CD4-positive, alpha-beta T cell (primary cell): ENCODE measurements at regions not wholly inside any gene's neighbourhood (a gene's known extent, or its start where the extent isn't known, plus 50 kb on each side); places are given as distances from the start of the nearest gene placed in this dataset.

ENCODE experiments used
- ATAC-seq: fragments of 200-7000 bp; cut with Tn5 transposase; one replicate; pipeline ENCODE4 v1.10.0; 2022; ENCODE audit warnings: mild to moderate bottlenecking; ENCODE audit not compliant: poor library complexity
- CTCF ChIA-PET: fragments of 350-600 bp; sonication (Branson Sonifier 250); formaldehyde crosslinking; loops from one replicate; lab custom pipeline; 2021; ENCODE audit warnings: antibody characterized with exemption, inconsistent platforms; lab: Charles Lee
- POLR2A ChIA-PET: fragments of 350-600 bp; sonication (Branson Sonifier 250); formaldehyde crosslinking; loops from one replicate; lab custom pipeline; 2021; ENCODE audit warnings: antibody characterized with exemption, inconsistent platforms; lab: Charles Lee
- DNase-seq, 14 experiments: peaks; one replicate each; pipeline ENCODE4 v3.0.0-alpha.2; 2013 to 2020; ENCODE audit warnings: mixed read lengths in 2 of 14
- H3K27ac ChIP-seq, 2 donors: one replicate each; pipeline versions ENCODE4 v1.5.1 to v1.7.0; 2013; ENCODE audit warnings: low read length in 2 of 2, low read depth in 1 of 2, mild to moderate bottlenecking in 1 of 2
- H3K27me3 ChIP-seq, 2 experiments: 1 replicate in 1 of 2; 2 replicates in 1 of 2; pipeline versions ENCODE4 v1.6.1 to v1.7.0; 2013; ENCODE audit warnings: low read length in 2 of 2, control low read depth in 1 of 2, mild to moderate bottlenecking in 1 of 2, moderate library complexity in 1 of 2; ENCODE audit not compliant: insufficient read depth in 2 of 2, control insufficient read depth in 1 of 2
- H3K36me3 ChIP-seq: one replicate; pipeline ENCODE4 v1.6.1; 2013; ENCODE audit warnings: low read length, control low read depth; ENCODE audit not compliant: insufficient read depth
- H3K4me1 ChIP-seq: one replicate; pipeline ENCODE4 v1.6.1; 2013; ENCODE audit warnings: low read length, control low read depth; ENCODE audit not compliant: insufficient read depth
- H3K4me3 ChIP-seq: one replicate; pipeline ENCODE4 v1.5.1; 2013; ENCODE audit warnings: mild to moderate bottlenecking, low read length, moderate library complexity
- H3K9me3 ChIP-seq, 2 experiments: 1 replicate in 1 of 2; 2 replicates in 1 of 2; pipeline versions ENCODE4 v1.6.1 to v1.7.0; 2013; ENCODE audit warnings: low read length in 2 of 2, mild to moderate bottlenecking in 2 of 2, control low read depth in 1 of 2, moderate library complexity in 1 of 2; ENCODE audit not compliant: control insufficient read depth in 1 of 2, insufficient read depth in 1 of 2
- H3K27ac Mint-ChIP-seq: one replicate; pipeline ENCODE4 v1.8.0; 2020; ENCODE audit warnings: mixed read lengths
- H3K27me3 Mint-ChIP-seq: one replicate; pipeline ENCODE4 v1.8.0; 2021; ENCODE audit warnings: mixed read lengths
- H3K36me3 Mint-ChIP-seq: one replicate; pipeline ENCODE4 v1.8.0; 2021; ENCODE audit warnings: low read depth, mixed read lengths
- H3K4me1 Mint-ChIP-seq: one replicate; pipeline ENCODE4 v1.8.0; 2021; ENCODE audit warnings: low read depth, mixed read lengths
- H3K4me3 Mint-ChIP-seq: one replicate; pipeline ENCODE4 v1.8.0; 2020; ENCODE audit warnings: mild to moderate bottlenecking, mixed read lengths
- H3K9me3 Mint-ChIP-seq: one replicate; pipeline ENCODE4 v1.8.0; 2020; ENCODE audit warnings: mixed read lengths
- CTCF ChIP-seq: fragments of 200-600 bp; IDR thresholded peaks from one replicate; pipeline ENCODE4 v1.8.0; 2022; ENCODE audit warnings: antibody characterized with exemption, mild to moderate bottlenecking
- intact Hi-C, 2 experiments: fragments of 100-400 bp; cut with DNase I in 1 of 2; cut with micrococcal nuclease in 1 of 2; formaldehyde crosslinking; loops; one replicate each; pipeline versions ENCODE4 v1.15.1 to v1.9.0; 2023 to 2025; cut with DNase I, micrococcal nuclease

- Mint-ChIP-seq H3K27ac (no peak overlapping the region), H3K27me3 (peaks cover 5% of the 10 kb centered on the region), H3K9me3 (no peaks in the 10 kb centered on the region), H3K4me1 (no peaks in the 10 kb centered on the region), H3K4me3 (no peak overlapping the region), H3K36me3 (no peaks in the 10 kb centered on the region)
- ChIA-PET POLR2A (no interaction called here), CTCF (no interaction called here)
- H3K9me3 ChIP-seq, result no peaks in the 10 kb centered on the region
- no peak overlapping the region for H3K27ac ChIP-seq
- H3K4me3 ChIP-seq, result no peak overlapping the region
- no peaks in the 10 kb centered on the region for H3K4me1 ChIP-seq
- H3K27me3 ChIP-seq, result peaks cover 0 to 2% of the 10 kb centered on the region in 2 experiments
- intact Hi-C loops, result no loop called here
- DNase-seq (no peak), ATAC-seq (no peak)
- no peak for TF ChIP-seq CTCF
- no peaks in the 10 kb centered on the region for H3K36me3 ChIP-seq
Measured at GRCh38 chr3:139132976-139133375, 88.3 kb upstream of the PRR23C start.

GRCh38 chr3:139134678-139135372 lies 90.1 kb upstream of the PRR23C start:
- Mint-ChIP-seq H3K27me3 (no peaks in the 10 kb centered on the region), H3K36me3 (no peaks in the 10 kb centered on the region), H3K9me3 (no peaks in the 10 kb centered on the region), H3K4me1 (no peaks in the 10 kb centered on the region), H3K27ac (no peak overlapping the region), H3K4me3 (no peak overlapping the region)
- ATAC-seq, result no peak
- Histone ChIP-seq H3K4me1 (no peaks in the 10 kb centered on the region), H3K27me3 (peaks cover 0 to 2% of the 10 kb centered on the region in 2 experiments), H3K4me3 (no peak overlapping the region), H3K27ac (no peak overlapping the region), H3K36me3 (no peaks in the 10 kb centered on the region), H3K9me3 (no peaks in the 10 kb centered on the region)
- DNase-seq, result no peak
- TF ChIP-seq CTCF, result no peak
- CTCF ChIA-PET, result no interaction called here
- POLR2A ChIA-PET, result no interaction called here
- intact Hi-C loops, result no loop called here

GRCh38 chr3:139135657-139136056 lies 91.0 kb upstream of the PRR23C start:
- POLR2A ChIA-PET, result no interaction called here
- H3K9me3 ChIP-seq, result no peaks in the 10 kb centered on the region
- intact Hi-C loops, result no loop called here

More at GRCh38 chr3:139135657-139136056, 91.0 kb upstream of the PRR23C start:
- Mint-ChIP-seq H3K4me1 (no peaks in the 10 kb centered on the region), H3K9me3 (no peaks in the 10 kb centered on the region), H3K27ac (no peak overlapping the region), H3K27me3 (no peaks in the 10 kb centered on the region), H3K4me3 (no peak overlapping the region), H3K36me3 (no peaks in the 10 kb centered on the region)
- Histone ChIP-seq H3K36me3 (no peaks in the 10 kb centered on the region), H3K4me3 (no peak overlapping the region), H3K27me3 (peaks cover 0 to 2% of the 10 kb centered on the region in 2 experiments), H3K4me1 (no peaks in the 10 kb centered on the region), H3K27ac (no peak overlapping the region)
- ATAC-seq (no peak), DNase-seq (no peak)
- no peak for TF ChIP-seq CTCF
- CTCF ChIA-PET, result no interaction called here
